ENCODE measurements at regions not wholly inside any gene's neighbourhood (a gene's known extent, or its start where the extent isn't known, plus 50 kb on each side); places are given as distances from the start of the nearest gene placed in this dataset.

GRCh38 chr5:104751969-104752368 is 1189.4 kb upstream of the NUDT12 start:
- no peak for TF ChIP-seq CTCF (IDR thresholded peaks at IDR 0.05; ENCODE audit: insufficient read depth, low read depth, low read length)
- no peak for TF ChIP-seq EZH2 (IDR thresholded peaks at IDR 0.05; ENCODE audit: insufficient read depth, low read length)

All from astrocyte (in vitro differentiated cells and primary cell).